ENCODE measurements at regions not wholly inside any gene's neighbourhood (a gene's known extent, or its start where the extent isn't known, plus 50 kb on each side); places are given as distances from the start of the nearest gene placed in this dataset.
"Not testable (repeated sequence)": the region's sequence is repeated elsewhere in the genome, so short reads cannot be mapped to it uniquely, and the experiment has no call there.

DNA sequence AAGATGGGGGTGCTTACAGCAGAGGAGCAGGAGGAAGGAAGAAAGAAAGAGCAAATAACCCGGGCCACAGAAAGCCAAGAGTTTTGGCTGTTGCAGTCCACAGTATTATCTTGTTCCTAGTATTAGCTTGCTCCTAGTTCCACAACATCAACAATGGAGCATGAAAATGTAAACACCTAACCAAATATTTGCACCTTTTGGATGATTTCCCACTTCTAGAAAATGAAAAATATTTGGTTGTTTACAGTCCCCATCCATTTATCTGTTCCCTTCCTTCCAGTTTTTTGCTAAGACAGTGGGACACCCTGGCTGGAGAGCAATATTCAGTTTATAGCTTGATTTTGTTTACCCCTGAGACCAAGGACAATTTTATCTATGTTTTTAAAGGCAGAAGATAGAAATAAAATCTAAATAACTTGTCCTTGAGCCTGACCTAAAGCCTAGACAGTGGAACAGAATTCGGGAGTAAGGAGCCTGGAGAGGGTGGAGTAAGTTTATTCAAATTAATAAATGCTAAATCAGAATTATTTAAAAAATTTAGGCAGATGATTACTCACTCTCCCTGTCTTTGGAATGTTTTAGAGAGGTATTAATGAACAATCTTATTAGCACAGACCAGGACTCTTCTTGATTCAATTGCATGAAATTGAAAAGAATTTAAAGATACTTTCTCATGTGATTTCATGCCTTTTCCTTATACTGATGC lies 51.6 kb downstream of the RESF1 start:
- DNase-seq (ENCODE audit: low read depth), result no peak

DNA sequence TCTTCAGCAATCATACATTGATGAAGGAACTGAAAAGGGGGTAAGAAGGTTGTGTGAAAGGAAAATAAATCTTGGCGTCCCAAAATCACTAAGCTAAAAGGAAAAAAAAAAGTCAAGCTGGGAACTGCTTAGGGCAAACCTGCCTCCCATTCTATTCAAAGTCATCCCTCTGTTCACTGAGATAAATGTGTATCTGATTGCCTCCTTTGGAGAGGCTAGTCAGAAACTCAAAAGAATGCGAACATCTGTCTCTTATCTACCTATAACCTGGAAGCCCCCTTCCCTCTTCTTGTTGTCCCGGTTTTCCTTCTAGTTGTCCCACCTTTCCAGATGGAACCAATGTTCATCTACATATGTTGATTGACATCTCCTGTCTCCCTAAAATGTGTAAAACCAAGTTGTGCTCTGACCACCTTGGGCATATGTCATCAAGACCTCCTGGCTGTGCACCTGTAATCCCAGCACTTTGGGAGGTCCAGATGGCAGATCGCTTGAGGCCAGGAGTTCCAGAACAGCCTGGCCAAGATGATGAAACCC lies 53.1 kb downstream of the RESF1 start:
- DNase-seq (ENCODE audit: low read depth), result no peak

DNA sequence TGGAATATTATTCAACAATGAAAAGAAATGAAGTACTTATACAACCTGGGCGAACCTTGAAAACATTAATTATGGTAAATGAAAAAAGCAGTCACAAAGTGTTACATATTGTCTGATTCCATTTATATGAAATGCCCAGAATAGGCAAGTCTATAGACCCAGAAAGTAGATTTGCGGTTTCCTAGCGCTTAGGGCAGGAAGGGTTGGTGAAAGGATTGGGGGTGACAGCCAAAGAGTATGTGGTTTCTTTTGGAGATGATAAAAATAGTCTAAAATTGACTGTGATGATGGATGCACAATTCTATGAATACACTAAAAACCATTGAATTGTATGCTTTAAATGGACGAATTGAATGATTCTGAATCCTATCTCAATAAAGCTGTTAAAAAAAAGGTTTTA lies 55.8 kb downstream of the RESF1 start:
- no peak for DNase-seq (ENCODE audit: low read depth)

DNA sequence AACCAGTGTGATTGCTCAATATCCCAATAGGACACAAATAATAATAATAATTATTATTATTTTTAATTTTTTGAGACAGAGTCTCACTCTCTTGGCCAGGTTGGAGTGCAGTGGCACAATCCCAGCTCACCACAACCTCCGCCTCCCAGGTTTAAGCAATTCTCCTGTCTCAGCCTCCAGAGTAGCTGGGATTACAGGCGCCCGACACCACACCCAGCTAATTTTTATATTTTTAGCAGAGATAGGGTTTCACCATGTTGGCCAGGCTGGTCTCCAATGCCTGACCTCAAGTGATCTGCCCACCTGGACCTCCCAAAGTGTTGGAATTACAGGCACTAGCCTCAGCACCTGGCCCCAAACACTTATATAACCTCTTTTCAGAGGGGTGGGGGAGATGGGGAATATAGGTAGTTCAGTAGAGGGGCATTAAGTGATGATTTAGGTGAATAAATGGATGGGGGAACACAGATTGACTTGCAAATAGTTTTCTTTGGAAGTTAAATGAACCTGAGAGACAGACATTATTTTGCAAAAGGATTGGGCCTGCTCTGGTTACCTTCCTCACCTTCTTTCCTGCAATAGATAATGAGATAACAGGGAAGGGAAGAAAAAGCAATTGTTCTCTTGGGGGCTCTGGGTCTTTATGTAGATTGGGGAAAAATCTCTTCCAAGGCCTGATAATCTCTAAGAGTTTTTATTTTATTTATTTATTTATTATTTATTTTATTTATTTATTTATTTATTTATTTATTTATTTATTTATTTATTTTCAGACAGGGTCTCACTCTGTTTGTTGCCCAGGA lies 57.7 kb downstream of the RESF1 start:
- no peak for DNase-seq (ENCODE audit: low read depth)

DNA sequence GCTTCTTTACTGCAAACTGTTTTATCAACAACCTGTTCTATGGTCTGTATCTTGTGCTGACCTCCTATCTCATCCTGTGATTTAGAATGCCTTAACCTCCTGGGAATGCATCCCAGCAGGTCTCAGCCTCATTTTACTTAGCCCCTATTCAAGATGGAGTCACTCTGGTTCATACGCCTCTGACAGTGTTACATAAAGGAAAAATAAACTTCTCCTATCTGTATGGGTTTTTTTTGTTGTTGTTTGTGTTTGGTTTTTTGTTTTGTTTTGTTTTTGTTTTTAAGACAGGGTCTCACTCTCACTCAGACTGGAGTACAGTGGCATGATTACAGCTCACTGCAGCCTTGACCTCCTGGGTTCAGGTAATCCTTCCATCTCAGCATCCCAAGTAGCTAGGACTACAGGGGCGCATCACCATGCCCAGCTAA lies 62.1 kb downstream of the RESF1 start:
- no peak for DNase-seq (ENCODE audit: low read depth)

DNA sequence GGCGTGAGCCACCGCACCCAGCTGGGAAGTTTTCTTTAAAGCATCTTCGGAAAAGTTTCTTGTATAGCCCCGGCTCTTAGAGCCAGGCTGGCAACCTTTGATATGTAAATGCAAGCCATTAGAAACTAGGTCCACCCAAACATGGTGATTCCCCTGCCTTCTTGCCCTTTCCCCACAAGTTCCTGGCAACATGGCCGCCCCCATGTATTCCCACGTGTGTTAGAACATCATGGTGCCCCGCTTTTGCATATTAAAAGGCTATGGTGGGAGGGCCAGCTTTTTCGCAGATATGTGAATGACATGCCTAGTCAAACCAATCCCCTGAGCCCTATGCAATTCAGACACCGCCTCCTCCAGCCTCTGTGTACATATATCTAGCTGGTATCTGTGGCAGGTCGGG lies 63.2 kb downstream of the RESF1 start:
- not testable (repeated sequence) for DNase-seq (ENCODE audit: low read depth)

DNA sequence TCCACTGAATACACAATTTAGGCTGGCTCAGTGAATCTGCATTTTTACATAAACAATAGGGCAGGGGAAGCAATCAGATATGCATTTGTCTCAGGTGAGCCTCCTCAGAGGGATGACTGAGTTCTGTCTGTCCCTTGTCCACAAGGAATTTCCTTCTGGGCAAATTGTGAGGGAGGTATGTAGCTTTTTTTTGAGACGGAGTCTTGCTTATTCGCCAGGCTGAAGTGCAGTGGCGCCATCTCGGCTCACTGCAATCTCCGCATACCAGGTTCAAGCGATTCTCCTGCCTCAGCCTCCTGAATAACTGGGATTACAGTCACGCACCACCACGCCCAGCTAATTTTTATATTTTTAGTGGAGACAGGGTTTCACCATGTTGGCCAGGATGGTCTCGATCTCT lies 64.6 kb downstream of the RESF1 start:
- DNase-seq (ENCODE audit: low read depth), result not testable (repeated sequence)

DNA sequence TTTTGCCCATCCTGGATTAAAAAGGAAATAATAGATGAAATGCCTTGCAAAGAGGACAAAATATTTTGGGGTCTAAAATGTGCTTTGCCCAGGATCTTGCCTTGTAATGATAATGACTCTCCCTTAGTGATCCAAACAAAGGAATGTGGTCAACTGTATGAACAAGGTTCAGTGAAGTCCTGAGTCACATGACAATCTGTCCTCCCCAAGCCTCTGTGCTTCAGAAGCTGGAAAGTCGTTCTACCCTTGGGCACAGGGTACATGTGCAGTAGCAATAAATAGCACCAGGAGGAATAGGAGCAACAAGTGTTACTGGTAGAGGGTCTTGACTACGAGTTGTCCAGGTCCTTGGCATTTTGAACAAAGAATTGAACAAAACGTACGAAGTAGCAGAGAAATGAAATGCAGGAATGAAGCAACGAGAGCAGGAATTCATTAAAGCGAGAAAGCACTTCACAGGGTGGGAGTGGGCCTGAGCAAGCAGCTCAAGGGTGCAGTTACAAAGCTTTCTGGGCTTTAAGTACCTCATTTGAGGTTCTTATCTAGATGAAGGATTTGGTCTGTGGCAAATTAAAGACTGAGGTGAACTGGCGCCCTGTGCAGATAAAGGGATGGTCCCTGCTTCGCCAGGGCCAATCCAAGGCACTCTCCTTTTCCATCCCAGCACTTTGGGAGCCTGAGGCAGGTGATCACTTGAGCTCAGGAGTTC lies 65.8 kb downstream of the RESF1 start:
- DNase-seq (ENCODE audit: low read depth), result no peak

DNA sequence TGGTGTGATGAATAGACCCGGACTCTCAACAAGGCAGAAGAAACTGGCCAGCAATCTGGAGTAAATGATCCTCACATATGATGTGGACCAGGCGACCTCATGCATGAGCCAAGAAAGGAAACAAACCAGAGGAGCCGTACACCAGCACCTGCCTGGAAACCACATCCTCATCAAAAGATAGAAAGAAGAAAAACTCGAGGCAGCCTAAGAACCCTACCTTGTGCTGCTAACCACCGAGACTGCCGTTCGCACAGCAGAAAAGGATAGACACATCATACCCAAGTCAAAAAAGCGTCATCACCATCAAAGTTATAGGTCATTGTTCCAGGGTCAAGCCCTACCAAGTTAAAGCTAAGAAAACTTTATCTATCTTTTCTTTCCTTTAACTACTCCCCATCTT lies 66.7 kb downstream of the RESF1 start:
- DNase-seq (ENCODE audit: low read depth), result peak; percentile 1

DNA sequence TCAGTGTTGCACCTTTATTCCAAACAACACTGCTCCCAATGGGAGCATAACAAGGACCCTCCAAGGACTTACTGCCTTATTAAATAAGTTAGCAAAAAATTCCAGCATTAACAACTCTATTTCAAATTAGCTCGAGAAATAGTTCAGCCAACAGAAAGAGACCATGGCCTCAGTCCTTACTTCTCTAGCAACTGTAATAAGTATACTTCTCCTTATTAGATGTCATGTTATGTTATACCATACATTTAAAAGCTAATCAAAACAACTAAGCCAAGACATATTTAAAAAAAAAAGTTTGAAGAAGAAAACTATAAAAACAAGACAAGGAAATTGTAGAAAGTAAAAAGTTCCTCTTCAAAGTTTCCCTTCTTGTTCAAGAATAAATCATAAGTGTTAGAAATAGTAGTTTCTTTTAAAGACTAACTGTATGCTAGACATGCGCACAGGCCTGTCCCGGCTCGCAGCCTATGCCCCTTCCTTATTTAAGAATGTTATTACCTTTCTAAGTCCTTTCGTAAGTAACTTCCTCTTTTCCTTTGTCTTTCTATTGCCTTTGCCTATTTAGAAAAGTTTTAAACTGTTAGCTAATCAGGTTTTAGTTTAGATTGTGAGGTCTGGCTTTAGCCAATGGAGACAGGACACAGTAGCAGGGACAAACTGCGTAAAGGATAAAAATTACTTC lies 68.6 kb downstream of the RESF1 start:
- DNase-seq (ENCODE audit: low read depth), result no peak

DNA sequence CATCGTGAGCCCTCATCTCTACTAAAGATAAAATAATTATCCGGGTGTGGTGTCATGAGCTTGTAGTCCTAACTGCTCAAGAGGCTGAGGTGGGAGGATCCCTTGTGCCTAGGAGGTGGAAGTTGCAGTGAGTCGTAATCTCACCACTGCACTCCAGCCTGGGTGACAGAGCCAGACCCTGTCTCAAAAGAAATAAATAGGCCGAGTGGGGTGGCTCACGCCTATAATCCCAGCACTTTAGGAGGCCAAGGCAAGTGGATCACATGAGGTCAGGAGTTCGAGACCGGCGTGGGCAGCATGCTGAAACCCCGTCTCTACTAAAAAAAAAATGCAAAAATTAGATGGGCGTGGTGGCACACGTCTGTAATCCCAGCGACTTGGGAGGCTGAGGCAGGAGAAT lies 70.9 kb downstream of the RESF1 start:
- DNase-seq (ENCODE audit: low read depth), result no peak

DNA sequence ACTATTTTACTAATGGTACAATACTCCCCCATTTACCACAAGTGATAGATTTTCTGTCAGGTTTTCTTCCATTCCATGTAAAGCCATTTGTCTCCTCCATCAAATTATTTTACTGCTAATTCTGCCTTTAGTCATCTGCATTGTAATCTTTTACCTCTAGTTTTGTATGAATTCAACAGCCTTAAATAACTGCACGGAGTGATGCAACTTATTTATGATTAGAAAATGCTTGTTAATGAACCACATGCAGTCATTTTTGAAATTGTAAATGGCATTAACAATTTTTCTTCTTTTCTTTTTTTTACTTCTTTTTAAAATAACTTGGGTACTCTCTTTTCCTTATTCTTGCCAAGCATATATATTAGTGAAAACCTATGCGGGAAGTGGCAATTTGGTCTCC lies 71.5 kb downstream of the RESF1 start:
- no peak for DNase-seq (ENCODE audit: low read depth)

DNA sequence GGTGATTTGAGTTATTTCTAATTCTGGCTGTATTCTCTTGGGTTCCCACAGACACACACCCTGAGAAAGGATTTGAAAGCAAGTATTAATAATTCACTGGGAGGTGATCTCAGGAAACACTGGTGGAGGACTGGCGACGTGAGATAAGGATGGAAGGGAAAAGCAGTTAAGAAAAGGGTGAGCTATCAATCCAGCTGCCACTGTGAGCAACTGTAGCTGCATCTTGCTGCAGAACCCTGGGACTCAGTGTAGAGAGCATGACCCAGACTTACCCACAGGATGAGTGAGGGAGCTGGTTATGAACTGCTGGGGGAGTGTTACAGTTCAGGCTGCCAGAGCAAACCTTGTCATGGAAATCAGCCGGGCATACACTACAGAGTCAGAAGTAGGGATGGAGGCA lies 71.9 kb downstream of the RESF1 start:
- DNase-seq (ENCODE audit: low read depth), result no peak

DNA sequence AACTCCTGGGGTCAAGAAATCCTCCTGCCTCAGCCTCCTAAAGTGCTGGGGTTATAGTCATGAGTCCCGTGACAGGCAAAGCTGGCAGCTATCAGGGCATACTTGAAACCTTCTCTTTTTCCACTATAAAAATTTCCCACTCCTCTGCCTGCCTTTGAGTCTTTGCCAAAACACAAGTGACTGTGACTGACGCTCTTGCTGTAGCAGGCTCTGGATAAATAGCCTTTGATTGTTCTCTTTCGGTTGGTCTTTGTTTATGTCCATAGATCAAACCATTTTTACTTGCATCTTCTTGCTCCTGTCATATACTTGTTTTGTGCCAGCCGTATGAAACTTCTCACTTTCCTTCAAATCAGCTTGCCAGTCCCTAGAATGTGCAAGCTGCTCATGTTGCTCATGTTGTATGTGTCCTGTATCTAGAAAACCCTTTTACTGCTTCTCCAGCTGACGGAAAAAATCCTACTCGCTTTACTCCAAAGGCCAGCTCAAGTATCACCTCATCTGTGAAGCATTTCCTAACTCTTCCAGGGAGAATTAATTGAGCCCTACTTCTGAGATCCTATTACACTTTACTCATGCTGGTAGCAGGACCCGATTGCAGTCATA lies 73.1 kb downstream of the RESF1 start:
- no peak for DNase-seq (ENCODE audit: low read depth)

DNA sequence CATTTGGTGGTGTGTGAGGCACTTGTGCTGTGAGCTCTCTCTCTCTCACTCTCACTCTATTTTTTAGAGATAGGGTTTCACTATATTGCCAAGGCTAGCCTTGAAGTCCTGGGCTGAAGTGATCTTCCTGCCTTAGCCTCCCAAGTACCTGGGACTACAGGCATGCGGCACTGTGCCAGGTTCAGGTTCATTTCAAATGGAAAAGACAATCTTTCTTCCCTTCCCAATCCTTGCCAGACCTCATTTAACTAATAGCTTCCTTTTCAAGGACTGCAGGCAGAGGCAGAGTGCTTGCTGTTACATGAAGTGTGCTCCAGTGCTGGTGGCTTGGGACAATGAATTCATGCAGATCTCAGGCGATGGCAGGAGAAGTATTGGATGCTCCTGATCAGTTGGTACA lies 73.2 kb upstream of the BICD1 start:
- DNase-seq (ENCODE audit: low read depth), result no peak

DNA sequence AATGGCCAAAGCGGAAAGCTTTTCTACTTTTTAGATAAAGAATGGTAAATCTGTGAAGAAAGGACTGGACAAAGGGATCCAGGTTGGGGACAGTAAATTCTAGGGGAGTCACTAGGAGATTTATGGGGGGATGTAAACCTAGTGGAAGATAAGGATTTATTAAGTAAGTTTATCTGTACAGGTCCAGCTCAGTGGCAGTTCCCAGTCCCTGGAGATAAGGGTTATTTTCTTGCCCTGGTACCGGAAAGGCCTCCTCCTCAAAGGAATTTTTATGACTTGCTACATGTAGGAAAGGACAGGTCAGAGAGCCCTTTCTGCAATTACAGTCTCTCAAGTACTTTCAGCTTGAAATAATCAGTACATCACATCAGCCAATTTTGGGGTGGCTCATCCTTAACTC lies 72.6 kb upstream of the BICD1 start:
- DNase-seq (ENCODE audit: low read depth), result no peak

DNA sequence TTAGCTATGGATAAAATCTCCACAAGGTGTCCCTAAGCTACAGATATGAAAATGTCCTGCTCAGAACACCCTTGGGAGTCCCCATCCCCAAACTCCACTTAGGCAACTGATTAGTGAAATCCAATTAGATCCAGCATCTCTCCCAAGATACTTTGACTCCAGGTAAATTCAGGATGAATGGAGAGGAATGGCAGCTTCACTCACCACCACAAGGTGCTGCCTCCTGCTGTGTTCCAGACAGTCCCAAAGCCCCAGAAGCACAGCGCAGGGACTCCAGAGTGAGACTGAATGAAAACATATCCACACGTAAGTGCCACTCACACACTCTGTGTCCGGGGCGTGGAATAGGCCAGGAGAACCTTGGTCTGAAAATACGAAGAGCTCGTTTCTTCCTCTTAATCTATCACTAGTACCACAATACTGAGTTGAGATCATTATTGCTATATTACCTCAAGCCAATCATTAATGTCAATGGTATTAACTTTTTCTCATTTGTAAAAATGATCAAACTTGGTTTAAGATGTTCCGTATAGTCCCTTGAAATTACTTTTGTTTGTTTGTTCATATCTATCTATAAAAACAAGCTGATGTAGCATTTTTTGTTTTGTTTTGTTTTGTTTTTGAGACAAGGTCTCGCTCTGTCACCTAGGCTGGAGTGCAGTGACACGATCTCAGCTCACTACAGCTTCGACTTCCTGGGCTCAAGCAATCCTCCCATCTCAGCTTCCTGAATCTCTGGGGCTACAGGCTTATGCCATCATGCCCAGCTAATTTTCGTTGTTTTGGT lies 70.0 kb upstream of the BICD1 start:
- DNase-seq (ENCODE audit: low read depth), result no peak

DNA sequence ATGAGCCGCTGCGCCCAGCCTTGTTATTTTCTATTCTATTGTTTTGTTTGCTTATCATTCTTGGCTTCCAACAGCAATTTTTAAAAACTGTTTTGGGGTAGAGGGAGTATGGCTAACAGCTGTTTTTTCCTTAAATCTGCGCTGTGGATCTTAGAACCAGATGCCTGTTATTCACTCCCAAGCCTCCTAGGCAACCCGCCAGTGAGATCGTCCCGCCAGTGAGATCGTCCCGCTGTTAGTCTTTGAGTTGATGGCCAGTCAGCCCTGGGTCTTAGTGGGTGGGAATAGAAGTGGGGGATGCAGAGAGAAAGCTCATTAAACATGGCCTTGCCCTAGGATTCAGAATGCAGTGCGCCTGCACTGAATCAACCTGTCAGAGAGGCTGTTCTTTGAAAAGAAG lies 67.3 kb upstream of the BICD1 start:
- DNase-seq (ENCODE audit: low read depth), result no peak

DNA sequence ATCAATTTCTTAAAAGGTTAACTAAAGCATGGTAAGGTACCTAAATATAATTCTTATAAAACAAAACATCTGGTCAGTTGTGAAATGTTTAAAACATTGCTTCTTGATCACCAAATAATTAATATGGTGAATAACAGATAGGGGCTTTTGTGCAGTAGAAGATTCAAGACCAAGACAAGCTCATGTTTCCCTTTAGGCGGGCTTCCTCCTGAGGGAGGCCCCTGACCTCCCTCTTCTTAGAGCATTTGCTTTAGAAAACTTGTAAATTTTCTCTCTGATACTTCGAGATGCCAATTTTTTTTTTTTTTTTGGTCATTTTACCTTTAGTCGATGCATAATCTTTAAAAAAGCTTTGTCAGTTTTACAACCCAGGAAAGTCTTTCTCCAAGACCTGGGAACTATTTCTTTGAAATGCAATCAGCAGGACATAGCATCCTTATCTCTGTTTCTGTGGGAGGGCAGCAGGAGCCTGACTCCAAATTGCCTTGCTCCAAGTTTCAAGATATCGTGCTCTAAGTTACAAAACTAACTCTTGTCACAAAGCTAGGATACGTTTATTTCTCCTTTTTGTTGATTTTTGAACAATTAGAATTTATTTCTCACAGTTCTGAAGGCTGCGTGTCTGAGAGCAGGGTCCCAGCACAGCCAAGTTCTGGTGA lies 66.6 kb upstream of the BICD1 start:
- no peak for DNase-seq (ENCODE audit: low read depth)

DNA sequence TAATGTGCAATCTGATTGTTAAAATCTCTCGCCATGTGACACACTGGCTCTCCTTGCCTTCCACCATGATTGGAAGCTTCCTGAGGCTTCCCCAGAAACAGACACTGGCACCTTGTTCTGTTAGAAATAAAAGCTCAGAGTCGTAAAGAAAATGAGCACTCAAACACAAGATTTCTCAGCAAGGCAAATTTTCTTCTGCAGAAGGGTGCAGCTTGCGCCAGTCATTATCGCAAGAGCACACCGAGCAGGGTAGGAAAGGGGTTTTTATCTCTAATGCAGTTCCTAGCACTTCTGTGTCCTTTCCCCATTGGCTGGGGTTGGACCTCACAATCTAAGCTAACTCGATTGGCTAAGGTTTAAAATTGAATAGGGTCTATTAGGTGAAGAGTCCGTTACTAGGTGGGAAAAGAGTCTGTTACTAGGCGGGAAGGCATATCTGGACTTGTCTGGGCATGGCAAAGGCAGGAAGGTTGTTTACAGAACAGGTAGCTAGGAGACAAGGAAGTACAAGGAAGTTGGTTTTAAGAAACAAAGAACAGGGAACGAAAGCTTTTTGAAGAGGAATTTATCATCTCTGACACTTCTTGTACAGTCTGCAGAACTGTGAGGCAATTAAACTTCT lies 62.6 kb upstream of the BICD1 start:
- DNase-seq (ENCODE audit: low read depth), result no peak
